ENCODE measurements at regions not wholly inside any gene's neighbourhood (a gene's known extent, or its start where the extent isn't known, plus 50 kb on each side); places are given as distances from the start of the nearest gene placed in this dataset.
"Not testable (repeated sequence)": the region's sequence is repeated elsewhere in the genome, so short reads cannot be mapped to it uniquely, and the experiment has no call there.

DNA sequence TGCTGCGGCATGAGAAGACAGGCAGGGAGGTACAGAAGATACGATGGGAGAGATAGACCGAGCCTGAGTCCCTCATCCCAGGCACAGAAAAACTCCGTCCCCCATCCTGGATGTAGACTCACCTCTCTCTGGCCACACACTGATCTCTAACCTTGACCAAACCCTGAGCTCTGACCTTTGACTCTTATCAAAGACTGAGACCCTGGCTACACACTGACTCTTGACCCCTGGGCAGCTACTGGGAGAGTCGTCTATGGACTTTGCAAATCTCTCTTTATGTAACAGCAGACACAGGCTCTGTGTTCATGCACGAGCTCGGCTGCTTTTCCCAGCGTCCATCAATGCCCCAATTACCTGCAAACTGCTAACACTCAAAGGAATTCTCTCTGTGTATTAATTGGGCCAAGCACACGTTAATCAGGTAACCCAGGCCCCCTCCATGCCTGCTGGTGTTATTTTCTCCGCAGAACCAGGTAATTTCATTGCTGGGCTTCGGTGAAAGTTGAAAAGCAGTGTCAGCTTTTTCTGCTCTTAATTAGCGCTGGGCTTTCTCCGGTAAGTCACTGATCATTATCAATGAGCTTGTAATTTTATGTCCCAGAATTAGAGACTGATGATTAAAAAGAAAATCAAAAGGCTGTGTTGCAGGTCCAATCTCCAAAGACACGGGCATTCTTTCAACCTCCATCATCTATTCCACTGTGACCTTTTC lies 179.4 kb upstream of the NLRP1 start:
- intact Hi-C loops (cut with DNase I): no loop called here
- no peak for DNase-seq
- peaks cover 30% of the 10 kb centered on the region for H3K27me3 ChIP-seq
- no peaks in the 10 kb centered on the region for H3K36me3 ChIP-seq
- no peaks in the 10 kb centered on the region for H3K9me3 ChIP-seq
- ATAC-seq: no peak
- no peaks in the 10 kb centered on the region for H3K4me1 ChIP-seq
- H3K27ac ChIP-seq: no peak overlapping the region
- TF ChIP-seq, protein P1, sequence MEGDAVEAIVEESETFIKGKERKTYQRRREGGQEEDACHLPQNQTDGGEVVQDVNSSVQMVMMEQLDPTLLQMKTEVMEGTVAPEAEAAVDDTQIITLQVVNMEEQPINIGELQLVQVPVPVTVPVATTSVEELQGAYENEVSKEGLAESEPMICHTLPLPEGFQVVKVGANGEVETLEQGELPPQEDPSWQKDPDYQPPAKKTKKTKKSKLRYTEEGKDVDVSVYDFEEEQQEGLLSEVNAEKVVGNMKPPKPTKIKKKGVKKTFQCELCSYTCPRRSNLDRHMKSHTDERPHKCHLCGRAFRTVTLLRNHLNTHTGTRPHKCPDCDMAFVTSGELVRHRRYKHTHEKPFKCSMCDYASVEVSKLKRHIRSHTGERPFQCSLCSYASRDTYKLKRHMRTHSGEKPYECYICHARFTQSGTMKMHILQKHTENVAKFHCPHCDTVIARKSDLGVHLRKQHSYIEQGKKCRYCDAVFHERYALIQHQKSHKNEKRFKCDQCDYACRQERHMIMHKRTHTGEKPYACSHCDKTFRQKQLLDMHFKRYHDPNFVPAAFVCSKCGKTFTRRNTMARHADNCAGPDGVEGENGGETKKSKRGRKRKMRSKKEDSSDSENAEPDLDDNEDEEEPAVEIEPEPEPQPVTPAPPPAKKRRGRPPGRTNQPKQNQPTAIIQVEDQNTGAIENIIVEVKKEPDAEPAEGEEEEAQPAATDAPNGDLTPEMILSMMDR (IDR thresholded peaks at IDR 0.05): no peak
- no peak overlapping the region for H3K4me3 ChIP-seq

DNA sequence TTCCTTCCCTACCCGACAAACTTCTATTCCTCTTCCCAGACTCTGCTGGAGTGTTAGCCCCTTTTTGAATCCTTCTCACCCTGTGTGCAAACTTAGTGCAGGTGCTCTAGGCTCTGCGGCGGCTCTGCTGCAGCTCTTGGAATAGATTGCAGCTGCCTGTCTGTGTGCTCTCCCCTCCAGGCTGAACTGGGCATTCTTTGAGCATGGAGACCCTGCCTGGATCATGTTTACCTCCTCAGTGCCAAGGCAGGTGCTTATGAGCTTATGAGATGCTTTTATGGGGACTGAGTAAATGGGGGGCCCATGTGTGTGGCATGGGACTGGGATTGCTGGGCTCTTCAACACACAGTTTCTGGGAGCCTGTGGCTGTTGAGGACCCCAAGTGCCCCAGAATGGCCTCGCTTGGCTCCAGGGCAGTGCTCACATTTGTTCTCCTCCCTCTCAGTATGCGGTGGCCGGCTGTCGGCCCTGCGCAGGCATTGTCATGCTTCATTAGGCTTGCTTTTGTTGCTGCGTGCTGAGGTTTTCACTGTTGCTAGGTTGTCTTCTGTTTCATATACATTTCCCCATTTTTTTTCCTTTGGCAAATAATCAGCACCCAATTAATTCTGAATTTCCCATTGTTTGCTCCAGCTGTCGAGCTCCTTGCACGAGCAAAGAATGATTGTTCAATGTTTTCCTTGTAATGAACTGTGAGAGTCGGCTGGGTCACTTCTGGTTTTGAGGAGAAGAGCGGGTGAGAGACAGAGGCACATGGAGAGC lies 185.5 kb upstream of the NLRP1 start:
- H3K9me3 ChIP-seq: no peaks in the 10 kb centered on the region
- H3K4me1 ChIP-seq: no peaks in the 10 kb centered on the region
- TF ChIP-seq, protein P1 (IDR thresholded peaks at IDR 0.05): no peak
- ATAC-seq: no peak
- no peak overlapping the region for H3K27ac ChIP-seq
- no peak overlapping the region for H3K4me3 ChIP-seq
- peaks cover 32% of the 10 kb centered on the region for H3K27me3 ChIP-seq
- DNase-seq: no peak
- intact Hi-C loops (cut with DNase I): no loop called here
- H3K36me3 ChIP-seq: no peaks in the 10 kb centered on the region

DNA sequence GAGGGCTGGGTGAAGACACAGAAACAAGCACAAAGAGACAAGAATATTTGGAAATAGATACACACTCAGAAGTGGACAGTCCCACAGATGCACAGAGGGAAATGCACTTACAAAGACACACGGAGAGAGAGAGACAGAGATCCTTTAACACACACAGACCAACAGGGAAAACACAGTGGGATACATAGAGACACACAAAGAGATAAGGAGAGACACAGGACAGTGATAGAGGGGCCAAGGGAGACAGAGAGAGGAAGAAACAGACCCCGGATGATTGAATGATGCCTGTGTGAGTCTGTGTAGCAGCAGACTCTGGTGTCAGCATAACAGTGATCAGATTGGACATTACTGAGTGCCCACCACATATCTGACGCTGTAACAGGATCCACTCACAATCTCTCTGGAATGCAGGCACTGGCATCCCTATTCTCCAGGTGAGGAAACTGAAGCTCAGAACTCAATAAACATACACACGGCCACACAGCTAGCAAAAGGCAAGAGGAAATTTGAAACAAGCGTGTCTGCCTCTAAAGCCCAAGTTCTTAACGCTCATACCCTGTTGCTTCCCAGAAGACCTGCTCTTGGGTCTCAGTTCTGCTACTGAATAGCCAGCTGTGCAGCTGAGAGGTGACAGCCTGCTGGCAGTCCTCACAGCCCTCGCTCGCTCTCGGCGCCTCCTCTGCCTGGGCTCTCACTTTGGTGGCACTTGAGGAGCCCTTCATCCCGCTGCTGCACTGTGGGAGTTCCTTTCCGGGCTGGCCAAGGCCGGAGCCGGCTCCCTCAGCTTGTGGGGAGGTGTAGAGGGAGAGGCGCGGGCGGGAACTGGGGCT lies 186.3 kb upstream of the NLRP1 start:
- Histone ChIP-seq H3K27me3 (peaks cover 32% of the 10 kb centered on the region), H3K4me3 (no peak overlapping the region), H3K27ac (no peak overlapping the region), H3K9me3 (no peaks in the 10 kb centered on the region), H3K4me1 (no peaks in the 10 kb centered on the region), H3K36me3 (no peaks in the 10 kb centered on the region)
- intact Hi-C loops (cut with DNase I): no loop called here
- TF ChIP-seq, protein P1 (IDR thresholded peaks at IDR 0.05): no peak
- DNase-seq (no peak), ATAC-seq (no peak)

DNA sequence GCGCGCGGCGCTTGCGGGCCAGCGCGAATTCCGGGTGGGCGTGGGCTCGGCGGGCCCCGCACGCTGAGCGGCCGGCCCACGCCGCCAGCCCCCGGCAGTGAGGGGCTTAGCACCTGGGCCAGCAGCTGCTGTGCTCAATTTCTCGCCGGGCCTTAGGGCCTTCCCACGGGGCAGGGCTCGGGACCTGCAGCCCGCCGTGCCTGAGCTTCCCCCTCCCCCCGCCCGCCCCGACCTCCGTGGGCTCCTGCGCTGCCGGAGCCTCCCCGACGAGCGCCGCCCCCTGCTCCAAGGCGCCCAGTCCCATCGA lies 186.9 kb upstream of the NLRP1 start:
- not testable (repeated sequence) for ATAC-seq

DNA sequence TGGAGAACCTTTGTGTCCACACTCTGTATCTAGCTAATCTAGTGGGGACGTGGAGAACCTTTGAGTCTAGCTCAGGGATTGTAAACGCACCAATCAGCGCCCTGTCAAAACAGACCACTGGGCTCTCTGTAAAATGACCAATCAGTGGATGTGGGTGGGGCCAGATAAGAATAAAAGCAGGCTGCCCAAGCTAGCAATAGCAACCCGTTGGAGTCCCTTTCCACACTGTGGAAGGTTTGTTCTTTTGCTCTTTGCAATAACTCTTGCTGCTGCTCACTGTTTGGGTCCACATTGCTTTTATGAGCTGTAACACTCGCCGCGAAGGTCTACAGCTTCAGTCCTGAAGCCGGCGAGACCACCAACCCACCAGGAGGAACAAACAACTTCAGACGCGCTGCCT lies 187.7 kb upstream of the NLRP1 start:
- H3K9me3 ChIP-seq; intact Hi-C loops (cut with DNase I); H3K4me3 ChIP-seq; H3K4me1 ChIP-seq; H3K36me3 ChIP-seq; ATAC-seq; H3K27ac ChIP-seq; DNase-seq: not testable (repeated sequence)
- peaks cover 28% of the 10 kb centered on the region for H3K27me3 ChIP-seq

More for the DNA sequence above, 186.9 kb upstream of the NLRP1 start:
- H3K36me3 ChIP-seq; H3K4me1 ChIP-seq; H3K9me3 ChIP-seq; H3K27ac ChIP-seq; intact Hi-C loops (cut with DNase I); H3K4me3 ChIP-seq; DNase-seq: not testable (repeated sequence)
- peaks cover 32% of the 10 kb centered on the region for H3K27me3 ChIP-seq

DNA sequence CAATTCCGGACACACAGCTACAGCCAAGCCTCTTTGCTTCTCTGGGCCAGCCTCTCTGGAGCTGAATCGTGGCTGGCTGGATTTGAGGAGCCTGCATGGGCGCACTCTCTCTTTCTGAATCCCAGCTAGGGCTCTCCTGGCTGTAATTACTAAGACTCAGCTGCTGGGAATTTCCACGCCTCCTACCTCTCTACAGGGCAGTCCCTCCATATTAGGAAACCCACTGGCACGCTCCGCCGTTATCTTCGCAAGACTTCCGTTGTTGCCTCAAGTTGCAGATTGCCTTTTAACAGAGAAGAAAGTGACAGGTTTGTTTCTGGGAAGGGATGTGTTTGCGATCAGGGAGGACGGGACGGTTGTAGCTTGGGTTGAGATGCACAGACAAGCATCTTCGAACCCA lies 188.4 kb upstream of the NLRP1 start:
- DNase-seq (no peak), ATAC-seq (no peak)
- H3K27ac ChIP-seq: no peak overlapping the region
- TF ChIP-seq, protein P1 (IDR thresholded peaks at IDR 0.05): no peak
- H3K4me1 ChIP-seq: no peaks in the 10 kb centered on the region
- no peaks in the 10 kb centered on the region for H3K9me3 ChIP-seq
- no peak overlapping the region for H3K4me3 ChIP-seq
- peaks cover 23% of the 10 kb centered on the region for H3K27me3 ChIP-seq
- H3K36me3 ChIP-seq: no peaks in the 10 kb centered on the region
- intact Hi-C loops (cut with DNase I): no loop called here
